ENCODE measurements at regions not wholly inside any gene's neighbourhood (a gene's known extent, or its start where the extent isn't known, plus 50 kb on each side); places are given as distances from the start of the nearest gene placed in this dataset.

DNA sequence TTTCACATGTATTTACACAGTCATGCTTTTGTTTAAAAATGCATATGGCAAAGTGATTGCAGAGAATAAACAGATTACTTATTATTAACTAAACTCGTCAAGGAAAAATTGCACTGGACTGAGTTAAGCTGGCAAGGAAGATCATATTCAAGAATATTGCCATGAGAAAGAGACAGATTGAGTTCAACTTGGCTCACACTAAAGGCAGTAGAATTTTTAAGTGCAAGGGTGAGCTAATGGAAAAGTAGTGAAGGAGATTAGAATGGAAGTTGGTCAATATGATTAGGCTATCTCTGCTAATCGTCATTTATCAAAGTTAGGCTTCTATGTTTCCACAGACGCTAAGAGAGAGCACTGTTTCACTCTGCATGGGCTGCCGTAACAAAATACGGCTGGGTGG lies 557.6 kb downstream of the PRR16 start:
- TF ChIP-seq POLR2A (IDR thresholded peaks at IDR 0.05): no peak
- TF ChIP-seq, protein P1, sequence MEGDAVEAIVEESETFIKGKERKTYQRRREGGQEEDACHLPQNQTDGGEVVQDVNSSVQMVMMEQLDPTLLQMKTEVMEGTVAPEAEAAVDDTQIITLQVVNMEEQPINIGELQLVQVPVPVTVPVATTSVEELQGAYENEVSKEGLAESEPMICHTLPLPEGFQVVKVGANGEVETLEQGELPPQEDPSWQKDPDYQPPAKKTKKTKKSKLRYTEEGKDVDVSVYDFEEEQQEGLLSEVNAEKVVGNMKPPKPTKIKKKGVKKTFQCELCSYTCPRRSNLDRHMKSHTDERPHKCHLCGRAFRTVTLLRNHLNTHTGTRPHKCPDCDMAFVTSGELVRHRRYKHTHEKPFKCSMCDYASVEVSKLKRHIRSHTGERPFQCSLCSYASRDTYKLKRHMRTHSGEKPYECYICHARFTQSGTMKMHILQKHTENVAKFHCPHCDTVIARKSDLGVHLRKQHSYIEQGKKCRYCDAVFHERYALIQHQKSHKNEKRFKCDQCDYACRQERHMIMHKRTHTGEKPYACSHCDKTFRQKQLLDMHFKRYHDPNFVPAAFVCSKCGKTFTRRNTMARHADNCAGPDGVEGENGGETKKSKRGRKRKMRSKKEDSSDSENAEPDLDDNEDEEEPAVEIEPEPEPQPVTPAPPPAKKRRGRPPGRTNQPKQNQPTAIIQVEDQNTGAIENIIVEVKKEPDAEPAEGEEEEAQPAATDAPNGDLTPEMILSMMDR (IDR thresholded peaks at IDR 0.05): no peak
- TF ChIP-seq POLR2AphosphoS5 (IDR thresholded peaks at IDR 0.05): no peak

All from transverse colon (tissue), 4 donors.